Neural cell (in vitro differentiated cells): ENCODE measurements at regions not wholly inside any gene's neighbourhood (a gene's known extent, or its start where the extent isn't known, plus 50 kb on each side); places are given as distances from the start of the nearest gene placed in this dataset.

ENCODE experiments used
- CTCF ChIP-seq: fragments of 450-650 bp; IDR thresholded peaks from 2 replicates; pipeline ENCODE4 v1.5.1; 2014; ENCODE audit warnings: antibody characterized with exemption, mild to moderate bottlenecking, moderate library complexity; ENCODE audit not compliant: poor library complexity, severe bottlenecking
- EP300 ChIP-seq: fragments of 450-650 bp; conservative IDR thresholded peaks from 2 replicates; pipeline ENCODE4 v1.6.1; 2014; ENCODE audit warnings: antibody characterized with exemption, mild to moderate bottlenecking, moderate library complexity; ENCODE audit not compliant: poor library complexity, severe bottlenecking
- EZH2 ChIP-seq: fragments of 200-600, 300-800 bp; shearing (Covaris generic), sonication (generic); IDR thresholded peaks from 2 replicates; pipeline ENCODE4 v1.6.1; 2014; ENCODE audit warnings: antibody characterized with exemption, low read length, borderline replicate concordance, mild to moderate bottlenecking; ENCODE audit not compliant: insufficient read depth, poor library complexity, severe bottlenecking
- POLR2AphosphoS5 ChIP-seq: IDR thresholded peaks from 2 replicates; pipeline ENCODE4 v1.6.1; 2012
- RAD21 ChIP-seq: fragments of 450-650 bp; conservative IDR thresholded peaks from 2 replicates; pipeline ENCODE4 v1.6.1; 2014; ENCODE audit warnings: antibody characterized with exemption, mild to moderate bottlenecking, moderate library complexity
- SMC3 ChIP-seq: fragments of 450-650 bp; conservative IDR thresholded peaks from 2 replicates; pipeline ENCODE4 v1.6.1; 2014; ENCODE audit warnings: antibody characterized with exemption, mild to moderate bottlenecking, moderate library complexity; ENCODE audit not compliant: poor library complexity

GRCh38 chr18:43180814-43181213, 65.3 kb upstream of the RIT2 start:
- TF ChIP-seq CTCF = no peak
- no peak for TF ChIP-seq RAD21
- TF ChIP-seq EZH2 = no peak
- TF ChIP-seq EP300 = no peak
- no peak for TF ChIP-seq SMC3
- no peak for TF ChIP-seq POLR2AphosphoS5
